ELR (cell line): ENCODE measurements at regions not wholly inside any gene's neighbourhood (a gene's known extent, or its start where the extent isn't known, plus 50 kb on each side); places are given as distances from the start of the nearest gene placed in this dataset.
A peak's percentile ranks its signal among the peaks of the same experiment; 100 is the strongest.
"Not testable (repeated sequence)": the region's sequence is repeated elsewhere in the genome, so short reads cannot be mapped to it uniquely, and the experiment has no call there.

Experiments used
- DNase-seq: peaks from one replicate; pipeline ENCODE4 v3.0.0-alpha.2; 2015; ENCODE audit warnings: low read depth

- DNase-seq = no peak
Measured at GRCh38 chr5:106985174-106985573, 685.6 kb downstream of the EFNA5 start.

- DNase-seq = not testable (repeated sequence)
Measured at GRCh38 chr5:106979178-106979577, 691.6 kb downstream of the EFNA5 start.

- not testable (repeated sequence) for DNase-seq
Measured at GRCh38 chr5:106978582-106979165, 692.1 kb downstream of the EFNA5 start.

GRCh38 chr5:106976363-106976762, 694.4 kb downstream of the EFNA5 start:
- DNase-seq = no peak

GRCh38 chr5:106974272-106974671, 696.5 kb downstream of the EFNA5 start:
- DNase-seq = no peak

GRCh38 chr5:106966686-106967315, 703.9 kb downstream of the EFNA5 start:
- peak; percentile 37 for DNase-seq

GRCh38 chr5:106964132-106964531, 706.6 kb downstream of the EFNA5 start:
- DNase-seq = peak; percentile 20

GRCh38 chr5:106963630-106964029, 707.1 kb downstream of the EFNA5 start:
- DNase-seq = no peak

GRCh38 chr5:106962464-106963230, 708.1 kb downstream of the EFNA5 start:
- no peak for DNase-seq

GRCh38 chr5:106959387-106959786, 711.4 kb downstream of the EFNA5 start:
- DNase-seq = peak; percentile 10

GRCh38 chr5:106957336-106957735, 713.4 kb downstream of the EFNA5 start:
- no peak for DNase-seq

- no peak for DNase-seq
Measured at GRCh38 chr5:106956886-106957285, 713.9 kb downstream of the EFNA5 start.

- DNase-seq = no peak
Measured at GRCh38 chr5:106956187-106956586, 714.5 kb downstream of the EFNA5 start.

- DNase-seq = peak; percentile 4
Measured at GRCh38 chr5:106940986-106941385, 729.8 kb downstream of the EFNA5 start.

- no peak for DNase-seq
Measured at GRCh38 chr5:106940301-106940846, 730.4 kb downstream of the EFNA5 start.

- no peak for DNase-seq
Measured at GRCh38 chr5:106923409-106923808, 747.3 kb downstream of the EFNA5 start.

- DNase-seq = no peak
Measured at GRCh38 chr5:106921567-106921966, 749.2 kb downstream of the EFNA5 start.

- DNase-seq = no peak
Measured at GRCh38 chr5:106910486-106910885, 760.3 kb downstream of the EFNA5 start.

GRCh38 chr5:106909716-106910115, 761.0 kb downstream of the EFNA5 start:
- DNase-seq = no peak

GRCh38 chr5:106907979-106908378, 762.8 kb downstream of the EFNA5 start:
- no peak for DNase-seq

- DNase-seq = no peak
Measured at GRCh38 chr5:106906199-106906598, 764.5 kb downstream of the EFNA5 start.

- DNase-seq = peak; percentile 28
Measured at GRCh38 chr5:106894964-106895363, 775.8 kb downstream of the EFNA5 start.

- no peak for DNase-seq
Measured at GRCh38 chr5:106882035-106882434, 788.7 kb downstream of the EFNA5 start.
